Smooth muscle cell (in vitro differentiated cells): ENCODE measurements at regions not wholly inside any gene's neighbourhood (a gene's known extent, or its start where the extent isn't known, plus 50 kb on each side); places are given as distances from the start of the nearest gene placed in this dataset.

Experiments used
- DNase-seq: peaks from one replicate; lab custom pipeline; 2025; ENCODE audit not compliant: unreplicated experiment; lab: John Stamatoyannopoulos, UW
- H2AFZ ChIP-seq: fragments of 200-600 bp; sonication (generic); 2 replicates; pipeline ENCODE4 v1.6.0; 2016; ENCODE audit warnings: antibody characterized with exemption, low read depth, mild to moderate bottlenecking
- H3F3A ChIP-seq: fragments of 200-600 bp; sonication (generic); 2 replicates; pipeline ENCODE4 v1.6.0; 2017; ENCODE audit warnings: antibody characterized with exemption, low read depth
- H3K27ac ChIP-seq: fragments of 200-600 bp; sonication (generic); 2 replicates; pipeline ENCODE4 v1.5.1; 2016; ENCODE audit warnings: low read depth, mild to moderate bottlenecking
- H3K27me3 ChIP-seq: fragments of 200-600 bp; sonication (generic); 2 replicates; pipeline ENCODE4 v1.6.1; 2016; ENCODE audit warnings: low read depth, mild to moderate bottlenecking
- H3K36me3 ChIP-seq: fragments of 200-600 bp; sonication (generic); 2 replicates; pipeline ENCODE4 v1.5.1; 2016; ENCODE audit warnings: low read depth
- H3K4me1 ChIP-seq: fragments of 200-600 bp; sonication (generic); 2 replicates; pipeline ENCODE4 v1.5.1; 2016; ENCODE audit warnings: low read depth
- H3K4me2 ChIP-seq: fragments of 200-600 bp; sonication (generic); 2 replicates; pipeline ENCODE4 v1.6.0; 2016; ENCODE audit warnings: mild to moderate bottlenecking
- H3K4me3 ChIP-seq: fragments of 200-600 bp; sonication (generic); 2 replicates; pipeline ENCODE4 v1.5.1; 2016; ENCODE audit warnings: mild to moderate bottlenecking
- H3K79me2 ChIP-seq: fragments of 200-600 bp; sonication (generic); 2 replicates; pipeline ENCODE4 v1.6.0; 2016; ENCODE audit warnings: low read depth, mild to moderate bottlenecking
- H3K9ac ChIP-seq: fragments of 200-600 bp; sonication (generic); 2 replicates; pipeline ENCODE4 v1.6.0; 2016; ENCODE audit warnings: low read depth
- H3K9me3 ChIP-seq: fragments of 200-600 bp; sonication (generic); replicated peaks from 2 replicates; pipeline ENCODE4 v1.5.1; 2016; ENCODE audit warnings: low read depth
- H4K20me1 ChIP-seq: fragments of 200-600 bp; sonication (generic); 2 replicates; pipeline ENCODE4 v1.6.0; 2016; ENCODE audit warnings: low read depth
- CTCF ChIP-seq: fragments of 200-600 bp; sonication (generic); IDR thresholded peaks from 2 replicates; pipeline ENCODE4 v1.5.1; 2017; ENCODE audit warnings: borderline replicate concordance, mild to moderate bottlenecking, antibody characterized with exemption; ENCODE audit not compliant: insufficient read depth, poor library complexity, severe bottlenecking
- WGBS: methylation state at CpG from one replicate; pipeline ENCODE4 v1.1.7; 2016; ENCODE audit warnings: low lambda C conversion rate; 5-methylcytosine and 5-hydroxymethylcytosine counted together

GRCh38 chr6:19325335-19325789 lies 511.8 kb upstream of the ID4 start:
- Histone ChIP-seq H3K4me3 (no peak overlapping the region), H4K20me1 (no peaks in the 10 kb centered on the region), H3K79me2 (no peaks in the 10 kb centered on the region), H3F3A (no peaks in the 10 kb centered on the region), H3K4me1 (peaks cover 4% of the 10 kb centered on the region), H3K27me3 (no peaks in the 10 kb centered on the region), H3K27ac (no peak overlapping the region), H3K36me3 (no peaks in the 10 kb centered on the region), H2AFZ (no peak overlapping the region), H3K9me3 (no peaks in the 10 kb centered on the region), H3K9ac (no peak overlapping the region), H3K4me2 (no peak overlapping the region)
- WGBS: 68% methylated on average over 8 of the region's 8 CpGs
- no peak for TF ChIP-seq CTCF
- DNase-seq: no peak

- Histone ChIP-seq H3K9me3 (no peaks in the 10 kb centered on the region), H4K20me1 (no peaks in the 10 kb centered on the region), H3K27me3 (no peaks in the 10 kb centered on the region), H3K79me2 (no peaks in the 10 kb centered on the region), H3K9ac (no peak overlapping the region), H3K4me2 (no peak overlapping the region), H2AFZ (no peak overlapping the region), H3K4me1 (no peaks in the 10 kb centered on the region), H3K4me3 (no peak overlapping the region), H3F3A (no peaks in the 10 kb centered on the region), H3K27ac (no peak overlapping the region), H3K36me3 (no peaks in the 10 kb centered on the region)
- no peak for TF ChIP-seq CTCF
- WGBS: 86% methylated on average over 2 of the region's 2 CpGs
- DNase-seq: no peak
Observed at GRCh38 chr6:19327241-19327640, 509.9 kb upstream of the ID4 start.

- Histone ChIP-seq H3K79me2 (no peaks in the 10 kb centered on the region), H3K4me3 (no peak overlapping the region), H3K27ac (no peak overlapping the region), H3K36me3 (no peaks in the 10 kb centered on the region), H3K4me2 (no peak overlapping the region), H3K9ac (no peak overlapping the region), H4K20me1 (no peaks in the 10 kb centered on the region), H3K4me1 (no peaks in the 10 kb centered on the region), H3K9me3 (no peaks in the 10 kb centered on the region), H3F3A (no peaks in the 10 kb centered on the region), H2AFZ (no peak overlapping the region), H3K27me3 (no peaks in the 10 kb centered on the region)
- no peak for DNase-seq
- 46% methylated on average over 8 of the region's 8 CpGs for WGBS
- no peak for TF ChIP-seq CTCF
Observed at GRCh38 chr6:19327661-19328060, 509.5 kb upstream of the ID4 start.

- no peak for TF ChIP-seq CTCF
- no peaks in the 10 kb centered on the region for H3K36me3 ChIP-seq
- no peak overlapping the region for H3K4me3 ChIP-seq
- H3K79me2 ChIP-seq: no peaks in the 10 kb centered on the region
- H3K27ac ChIP-seq: no peak overlapping the region
- no peak for DNase-seq
- no peaks in the 10 kb centered on the region for H3K9me3 ChIP-seq
- no peaks in the 10 kb centered on the region for H4K20me1 ChIP-seq
- 83% methylated on average over 4 of the region's 4 CpGs for WGBS
- H3K9ac ChIP-seq: no peak overlapping the region
- H3K27me3 ChIP-seq: no peaks in the 10 kb centered on the region
- no peak overlapping the region for H3K4me2 ChIP-seq
- no peak overlapping the region for H2AFZ ChIP-seq
- no peaks in the 10 kb centered on the region for H3F3A ChIP-seq
- H3K4me1 ChIP-seq: no peaks in the 10 kb centered on the region
Observed at GRCh38 chr6:19329078-19329477, 508.1 kb upstream of the ID4 start.
